ENCODE measurements at regions not wholly inside any gene's neighbourhood (a gene's known extent, or its start where the extent isn't known, plus 50 kb on each side); places are given as distances from the start of the nearest gene placed in this dataset.
A peak's percentile ranks its signal among the peaks of the same experiment; 100 is the strongest.

GRCh38 chr13:84683448-84683847 is 801.2 kb upstream of the SLITRK1 start:
- no peak for TF ChIP-seq POLR2A (IDR thresholded peaks at IDR 0.05; ENCODE audit: low read depth, low read length)
- no peak for FAIRE-seq
- DNase-seq (ENCODE audit: insufficient read length, low spot score): no peak

- FAIRE-seq (no peak), DNase-seq (ENCODE audit: insufficient read length, low spot score) (no peak)
- TF ChIP-seq POLR2A (IDR thresholded peaks at IDR 0.05; ENCODE audit: low read depth, low read length): no peak
Observed at GRCh38 chr13:84677836-84678235, 795.6 kb upstream of the SLITRK1 start.

DNA sequence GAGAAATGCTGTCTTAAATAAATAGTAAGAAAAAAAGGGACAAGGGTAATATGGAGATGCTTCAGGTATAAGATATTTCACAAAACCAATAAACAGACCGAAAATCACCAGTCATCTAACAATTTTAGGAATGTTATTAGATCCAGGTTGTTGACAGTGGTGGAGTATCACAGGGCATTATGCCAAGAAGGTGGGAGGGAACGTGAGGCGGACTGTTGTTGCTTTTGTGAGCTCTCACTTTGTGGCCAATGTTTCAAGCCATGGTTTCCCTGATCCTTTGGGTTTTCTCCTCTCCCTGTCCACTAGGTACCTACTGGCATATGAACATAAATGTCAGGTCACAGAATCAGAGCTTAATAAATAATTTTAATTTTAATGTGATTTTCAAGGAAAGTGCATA is 790.3 kb upstream of the SLITRK1 start:
- no peak for FAIRE-seq
- no peak for TF ChIP-seq POLR2A (IDR thresholded peaks at IDR 0.05; ENCODE audit: low read depth, low read length)
- no peak for DNase-seq (ENCODE audit: insufficient read length, low spot score)

GRCh38 chr13:84670245-84670644 is 788.0 kb upstream of the SLITRK1 start:
- DNase-seq (ENCODE audit: insufficient read length, low spot score) (no peak), FAIRE-seq (no peak)
- no peak for TF ChIP-seq POLR2A (IDR thresholded peaks at IDR 0.05; ENCODE audit: low read depth, low read length)

- FAIRE-seq: no peak
- no peak for DNase-seq (ENCODE audit: insufficient read length, low spot score)
- no peak for TF ChIP-seq POLR2A (IDR thresholded peaks at IDR 0.05; ENCODE audit: low read depth, low read length)
Observed at GRCh38 chr13:84668637-84669036, 786.4 kb upstream of the SLITRK1 start.

GRCh38 chr13:84662491-84662890 is 780.2 kb upstream of the SLITRK1 start:
- TF ChIP-seq POLR2A (IDR thresholded peaks at IDR 0.05; ENCODE audit: low read depth, low read length): no peak
- peak; percentile 83 for FAIRE-seq

DNA sequence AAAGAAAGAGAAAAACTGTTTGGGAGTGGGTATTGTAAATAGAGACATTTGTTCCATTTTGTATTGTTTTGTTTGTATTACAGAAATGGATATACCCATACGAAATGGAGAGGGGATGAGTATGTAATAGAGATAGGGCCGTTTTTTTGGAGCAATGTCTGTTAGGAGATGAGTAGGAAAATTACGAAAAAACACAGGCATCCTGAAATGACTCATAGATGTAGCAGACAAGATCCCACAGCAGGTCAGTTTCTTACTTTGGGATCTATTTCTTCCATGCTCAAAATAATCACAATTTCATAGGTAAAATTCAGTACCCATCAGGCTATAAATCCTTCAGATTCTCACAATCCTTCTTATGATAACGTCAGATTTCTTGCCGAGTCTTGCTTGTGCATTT is 779.4 kb upstream of the SLITRK1 start:
- TF ChIP-seq POLR2A (IDR thresholded peaks at IDR 0.05; ENCODE audit: low read depth, low read length): no peak
- peak; percentile 78 for FAIRE-seq
- no peak for DNase-seq (ENCODE audit: insufficient read length, low spot score)

More at GRCh38 chr13:84662491-84662890, 780.2 kb upstream of the SLITRK1 start:
- DNase-seq (ENCODE audit: insufficient read length, low spot score): no peak

GRCh38 chr13:84659359-84659661 is 777.0 kb upstream of the SLITRK1 start:
- TF ChIP-seq POLR2A (IDR thresholded peaks at IDR 0.05; ENCODE audit: low read depth, low read length): no peak
- no peak for FAIRE-seq
- no peak for DNase-seq (ENCODE audit: insufficient read length, low spot score)

DNA sequence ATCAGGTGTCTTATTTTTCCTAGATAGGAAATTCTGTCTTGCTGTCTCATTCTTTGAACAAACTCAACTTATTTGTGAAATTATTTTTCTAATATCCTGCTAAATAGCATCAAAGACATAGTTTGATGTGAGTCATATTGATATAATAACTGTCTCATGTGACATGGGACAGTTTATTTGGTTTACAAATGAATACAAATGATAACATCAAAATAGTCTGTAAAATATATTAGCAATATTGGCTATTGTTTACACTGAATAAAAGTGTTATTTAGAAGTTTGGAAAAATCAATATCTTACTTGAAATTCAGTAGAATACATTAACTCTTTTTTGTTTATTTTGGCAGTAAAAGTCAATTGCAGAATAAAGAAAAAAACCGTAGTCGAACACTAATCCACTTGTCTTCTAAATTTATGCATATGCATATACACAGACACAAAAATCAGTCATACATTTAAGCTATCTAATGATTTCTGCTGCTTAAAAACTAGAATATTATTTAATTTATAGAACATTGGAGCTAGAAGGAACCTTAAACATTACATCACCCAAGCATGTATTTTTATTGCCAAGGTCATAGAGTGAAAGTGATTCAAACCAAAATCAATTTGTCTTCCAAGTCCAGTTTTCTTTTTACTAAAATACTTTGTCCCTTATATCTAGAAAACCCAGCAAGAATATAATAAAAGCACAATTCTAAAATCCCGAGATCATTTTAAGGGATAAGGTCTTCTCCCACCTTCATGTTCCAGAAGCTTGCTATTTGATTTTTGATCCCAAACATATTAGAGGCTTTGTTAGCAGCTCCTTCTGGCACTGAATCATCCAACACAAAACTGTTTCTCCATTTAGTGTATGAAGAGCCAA is 776.5 kb upstream of the SLITRK1 start:
- TF ChIP-seq POLR2A (IDR thresholded peaks at IDR 0.05; ENCODE audit: low read depth, low read length): no peak
- no peak for FAIRE-seq
- no peak for DNase-seq (ENCODE audit: insufficient read length, low spot score)

GRCh38 chr13:84655677-84656076 is 773.4 kb upstream of the SLITRK1 start:
- DNase-seq (ENCODE audit: insufficient read length, low spot score): no peak
- no peak for TF ChIP-seq POLR2A (IDR thresholded peaks at IDR 0.05; ENCODE audit: low read depth, low read length)
- no peak for FAIRE-seq

- no peak for DNase-seq (ENCODE audit: insufficient read length, low spot score)
- no peak for TF ChIP-seq POLR2A (IDR thresholded peaks at IDR 0.05; ENCODE audit: low read depth, low read length)
- FAIRE-seq: no peak
Observed at GRCh38 chr13:84654654-84655275, 772.5 kb upstream of the SLITRK1 start.

DNA sequence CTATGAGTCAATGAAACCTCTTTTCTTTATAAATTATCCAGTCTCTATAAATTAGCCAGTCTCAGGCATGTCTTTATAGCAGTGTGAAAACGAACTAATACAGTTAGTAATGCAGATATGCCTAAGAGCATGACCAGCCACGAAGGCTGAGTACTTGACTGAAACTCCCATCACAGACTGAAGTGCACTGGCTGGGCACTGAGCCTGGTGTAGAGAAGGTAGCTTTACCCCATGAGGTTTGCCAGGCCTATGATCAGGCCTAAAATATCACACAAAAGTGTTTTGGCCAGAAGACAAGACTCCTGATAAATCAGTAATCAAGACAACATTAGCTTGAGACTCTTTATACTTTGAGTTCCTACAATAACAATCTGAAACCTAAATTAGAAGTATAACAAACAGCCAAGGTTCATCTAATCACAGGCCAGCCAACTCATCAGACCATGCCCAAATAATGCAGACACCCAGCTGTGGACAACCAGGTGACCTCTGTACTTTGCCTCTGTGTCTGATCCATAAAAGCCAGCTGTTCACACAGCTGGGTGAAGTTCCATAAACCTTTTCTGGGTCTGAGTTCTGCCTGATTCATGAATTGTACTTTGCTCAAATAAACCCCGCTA is 771.8 kb upstream of the SLITRK1 start:
- DNase-seq (ENCODE audit: insufficient read length, low spot score): no peak
- no peak for FAIRE-seq
- TF ChIP-seq POLR2A (IDR thresholded peaks at IDR 0.05; ENCODE audit: low read depth, low read length): no peak

GRCh38 chr13:84651705-84652104 is 769.4 kb upstream of the SLITRK1 start:
- FAIRE-seq (no peak), DNase-seq (ENCODE audit: insufficient read length, low spot score) (no peak)
- no peak for TF ChIP-seq POLR2A (IDR thresholded peaks at IDR 0.05; ENCODE audit: low read depth, low read length)

- DNase-seq (ENCODE audit: insufficient read length, low spot score) (no peak), FAIRE-seq (peak; percentile 55)
- TF ChIP-seq POLR2A (IDR thresholded peaks at IDR 0.05; ENCODE audit: low read depth, low read length): no peak
Observed at GRCh38 chr13:84651288-84651687, 769.0 kb upstream of the SLITRK1 start.

- DNase-seq (ENCODE audit: insufficient read length, low spot score): no peak
- FAIRE-seq: peak; percentile 89
- TF ChIP-seq POLR2A (IDR thresholded peaks at IDR 0.05; ENCODE audit: low read depth, low read length): no peak
Observed at GRCh38 chr13:84649853-84650252, 767.6 kb upstream of the SLITRK1 start.
